GM23248 (cell line): ENCODE measurements at regions not wholly inside any gene's neighbourhood (a gene's known extent, or its start where the extent isn't known, plus 50 kb on each side); places are given as distances from the start of the nearest gene placed in this dataset.

ENCODE experiments used
- DNase-seq: peaks from one replicate; pipeline ENCODE4 v3.0.0-alpha.2; 2015
- H2AFZ ChIP-seq: fragments of 200-600 bp; sonication (generic); 2 replicates; pipeline ENCODE4 v1.6.1; 2016; ENCODE audit warnings: antibody characterized with exemption
- H3F3A ChIP-seq: fragments of 200-600 bp; sonication (generic); 2 replicates; pipeline ENCODE4 v1.6.1; 2016; ENCODE audit warnings: mild to moderate bottlenecking, antibody characterized with exemption, mixed run types; ENCODE audit not compliant: insufficient read depth
- H3K27ac ChIP-seq: fragments of 200-600 bp; sonication (generic); 2 replicates; pipeline ENCODE4 v1.5.1; 2016; ENCODE audit warnings: mild to moderate bottlenecking
- H3K27me3 ChIP-seq: fragments of 200-600 bp; sonication (generic); replicated peaks from 2 replicates; pipeline ENCODE4 v1.6.1; 2016; ENCODE audit warnings: mild to moderate bottlenecking; ENCODE audit not compliant: insufficient read depth
- H3K36me3 ChIP-seq: fragments of 200-600 bp; sonication (generic); 2 replicates; pipeline ENCODE4 v1.6.1; 2016; ENCODE audit warnings: low read depth, mild to moderate bottlenecking
- H3K4me1 ChIP-seq: fragments of 200-600 bp; sonication (generic); 2 replicates; pipeline ENCODE4 v1.6.1; 2016; ENCODE audit warnings: mild to moderate bottlenecking; ENCODE audit not compliant: insufficient read depth
- H3K4me2 ChIP-seq: fragments of 200-600 bp; sonication (generic); one replicate; pipeline ENCODE4 v1.6.1; 2016; ENCODE audit warnings: mild to moderate bottlenecking; ENCODE audit not compliant: unreplicated experiment
- H3K4me3 ChIP-seq: fragments of 200-600 bp; sonication (generic); 2 replicates; pipeline ENCODE4 v1.5.1; 2016; ENCODE audit warnings: mild to moderate bottlenecking
- H3K79me2 ChIP-seq: fragments of 200-600 bp; sonication (generic); 2 replicates; pipeline ENCODE4 v1.6.1; 2016; ENCODE audit warnings: mild to moderate bottlenecking; ENCODE audit not compliant: insufficient read depth
- H3K9ac ChIP-seq: fragments of 200-600 bp; sonication (generic); 2 replicates; pipeline ENCODE4 v1.6.1; 2016; ENCODE audit warnings: mild to moderate bottlenecking
- H3K9me2 ChIP-seq: fragments of 200-600 bp; sonication (generic); 2 replicates; pipeline ENCODE4 v1.6.1; 2016; ENCODE audit warnings: mixed run types, mild to moderate bottlenecking, moderate library complexity; ENCODE audit not compliant: insufficient read depth
- H3K9me3 ChIP-seq: fragments of 200-600 bp; sonication (generic); one replicate; pipeline ENCODE4 v1.6.1; 2017; ENCODE audit warnings: low read depth
- H4K20me1 ChIP-seq: fragments of 200-600 bp; sonication (generic); 2 replicates; pipeline ENCODE4 v1.6.0; 2016; ENCODE audit not compliant: insufficient read depth
- EZH2 ChIP-seq: fragments of 200-600 bp; sonication (generic); IDR thresholded peaks from 2 replicates; pipeline ENCODE4 v1.6.1; 2018; ENCODE audit warnings: antibody characterized with exemption, mild to moderate bottlenecking; ENCODE audit not compliant: insufficient read depth, poor library complexity, severe bottlenecking
- EZH2phosphoT487 ChIP-seq: fragments of 200-600 bp; sonication (generic); IDR thresholded peaks from 2 replicates; pipeline ENCODE4 v1.6.1; 2018; ENCODE audit warnings: antibody characterized with exemption, moderate library complexity, mild to moderate bottlenecking, low read depth; ENCODE audit not compliant: insufficient read depth
- WGBS, 2 experiments: methylation state at CpG; one replicate each; pipeline ENCODE4 v1.1.6; 2015 to 2017; ENCODE audit warnings: low lambda C conversion rate in 2 of 2, low coverage in 1 of 2; ENCODE audit errors: missing lambda C conversion rate in 2 of 2; 5-methylcytosine and 5-hydroxymethylcytosine counted together
- in situ Hi-C: fragments of 300-500 bp; cut with MboI; formaldehyde crosslinking; loops from 2 replicates; pipeline ENCODE4 v1.15.0; 2020

- H4K20me1 ChIP-seq: no peaks in the 10 kb centered on the region
- TF ChIP-seq EZH2phosphoT487 (no peak), EZH2 (no peak)
- no peak overlapping the region for H3K4me2 ChIP-seq
- peaks cover 4% of the 10 kb centered on the region; the same call in 1 of the 2 replicates for H3K27me3 ChIP-seq
- no peak overlapping the region for H3K4me3 ChIP-seq
- H3K9ac ChIP-seq: no peak overlapping the region
- no peaks in the 10 kb centered on the region for H3K36me3 ChIP-seq
- no peaks in the 10 kb centered on the region for H3F3A ChIP-seq
- no peaks in the 10 kb centered on the region for H3K9me3 ChIP-seq
- H3K9me2 ChIP-seq: no peaks in the 10 kb centered on the region
- H3K4me1 ChIP-seq: no peaks in the 10 kb centered on the region
- in situ Hi-C loops: no loop called here
- H3K27ac ChIP-seq: no peak overlapping the region
- no peak overlapping the region for H2AFZ ChIP-seq
- DNase-seq: no peak
- WGBS, 2 experiments: 56 to 63% methylated on average over 6 of the region's 6 CpGs
- no peaks in the 10 kb centered on the region for H3K79me2 ChIP-seq
Measured at GRCh38 chr1:30606166-30606565, 117.2 kb downstream of the MATN1 start.

GRCh38 chr1:30605441-30605920, 117.9 kb downstream of the MATN1 start:
- in situ Hi-C loops: no loop called here
- no peak overlapping the region for H2AFZ ChIP-seq
- no peaks in the 10 kb centered on the region for H3K4me1 ChIP-seq
- H3K9me2 ChIP-seq: no peaks in the 10 kb centered on the region
- DNase-seq: no peak
- no peaks in the 10 kb centered on the region for H3F3A ChIP-seq
- no peak overlapping the region for H3K27ac ChIP-seq
- no peaks in the 10 kb centered on the region for H4K20me1 ChIP-seq
- no peaks in the 10 kb centered on the region for H3K79me2 ChIP-seq
- no peak overlapping the region for H3K9ac ChIP-seq
- H3K9me3 ChIP-seq: no peaks in the 10 kb centered on the region
- no peak overlapping the region for H3K4me3 ChIP-seq
- 46 to 51% methylated on average over 8 of the region's 8 CpGs for WGBS, 2 experiments
- peaks cover 4% of the 10 kb centered on the region; the same call in 1 of the 2 replicates for H3K27me3 ChIP-seq
- H3K4me2 ChIP-seq: no peak overlapping the region
- no peak for TF ChIP-seq EZH2phosphoT487
- no peak for TF ChIP-seq EZH2
- no peaks in the 10 kb centered on the region for H3K36me3 ChIP-seq

GRCh38 chr1:30604801-30605440, 118.5 kb downstream of the MATN1 start:
- Histone ChIP-seq H2AFZ (no peak overlapping the region), H3K27ac (no peak overlapping the region)

GRCh38 chr1:30603081-30603858, 120.1 kb downstream of the MATN1 start:
- Histone ChIP-seq H3K36me3 (no peaks in the 10 kb centered on the region), H3K4me3 (no peak overlapping the region), H2AFZ (no peak overlapping the region), H3F3A (no peaks in the 10 kb centered on the region), H3K27me3 (peaks cover 7% of the 10 kb centered on the region; the same call in 1 of the 2 replicates), H3K4me2 (no peak overlapping the region), H3K27ac (no peak overlapping the region), H3K4me1 (no peaks in the 10 kb centered on the region), H3K79me2 (no peaks in the 10 kb centered on the region), H4K20me1 (no peaks in the 10 kb centered on the region), H3K9me2 (no peaks in the 10 kb centered on the region), H3K9ac (no peak overlapping the region), H3K9me3 (no peaks in the 10 kb centered on the region)
- DNase-seq: no peak
- 64 to 66% methylated on average over 7 of the region's 7 CpGs for WGBS, 2 experiments
- in situ Hi-C loops: no loop called here
- no peak for TF ChIP-seq EZH2
- TF ChIP-seq EZH2phosphoT487: no peak

More at GRCh38 chr1:30604801-30605440, 118.5 kb downstream of the MATN1 start:
- H3K79me2 ChIP-seq: no peaks in the 10 kb centered on the region
- H3K4me2 ChIP-seq: no peak overlapping the region
- H3K4me1 ChIP-seq: no peaks in the 10 kb centered on the region
- no peak for DNase-seq
- in situ Hi-C loops: no loop called here
- no peaks in the 10 kb centered on the region for H3K9me3 ChIP-seq
- no peaks in the 10 kb centered on the region for H3K9me2 ChIP-seq
- H3F3A ChIP-seq: no peaks in the 10 kb centered on the region
- no peaks in the 10 kb centered on the region for H4K20me1 ChIP-seq
- 65 to 73% methylated on average over 6 of the region's 6 CpGs for WGBS, 2 experiments
- no peaks in the 10 kb centered on the region for H3K36me3 ChIP-seq
- peaks cover 4% of the 10 kb centered on the region; the same call in 1 of the 2 replicates for H3K27me3 ChIP-seq
- TF ChIP-seq EZH2phosphoT487: no peak
- no peak for TF ChIP-seq EZH2
- no peak overlapping the region for H3K9ac ChIP-seq
- H3K4me3 ChIP-seq: no peak overlapping the region
